GM18868 (cell line): ENCODE measurements at regions not wholly inside any gene's neighbourhood (a gene's known extent, or its start where the extent isn't known, plus 50 kb on each side); places are given as distances from the start of the nearest gene placed in this dataset.
"Not testable (repeated sequence)": the region's sequence is repeated elsewhere in the genome, so short reads cannot be mapped to it uniquely, and the experiment has no call there.

Source experiments
- ATAC-seq: cut with Tn5 transposase; IDR thresholded peaks from one replicate; pipeline ENCODE4 v1.9.1; 2021; ENCODE audit warnings: mild to moderate bottlenecking, moderate library complexity; ENCODE audit not compliant: unreplicated experiment

DNA sequence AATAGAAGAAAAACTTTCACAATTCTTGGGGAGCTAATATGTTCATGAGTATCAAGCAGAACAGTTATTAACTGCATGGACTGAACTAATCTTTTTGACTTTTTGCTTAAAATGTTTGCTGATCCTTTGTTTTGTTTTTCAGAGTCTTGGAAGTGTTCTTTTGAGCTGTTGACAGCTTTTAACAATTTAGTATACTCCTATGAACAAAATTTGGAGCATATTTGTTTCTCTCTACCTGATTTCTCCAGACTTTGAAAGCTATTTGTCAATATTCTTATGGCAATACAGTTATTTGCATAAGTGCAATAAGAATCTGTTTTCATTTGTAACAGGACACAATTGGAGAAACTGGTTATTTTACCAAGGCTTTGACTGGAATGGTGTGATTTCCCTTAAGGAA, 192.0 kb upstream of the ETV3 start:
- ATAC-seq = not testable (repeated sequence)

DNA sequence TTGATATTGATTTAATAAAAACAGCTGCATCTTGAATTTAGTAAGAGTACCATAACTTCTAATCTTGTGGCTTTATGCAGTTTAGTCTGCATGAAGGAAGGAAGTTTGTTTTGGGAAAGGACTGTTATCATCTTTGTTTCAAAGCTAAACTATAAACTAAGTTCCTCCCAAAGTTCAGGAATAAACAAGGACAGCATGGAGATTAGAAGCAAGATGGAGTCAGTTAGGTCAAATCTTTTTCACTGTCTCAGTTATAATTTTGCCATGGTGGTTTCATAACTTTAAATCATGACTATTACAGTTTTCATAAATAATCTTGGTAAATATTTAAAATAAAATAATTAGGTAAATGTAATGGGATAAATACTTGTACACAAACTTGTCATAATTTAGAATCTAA, 189.9 kb upstream of the ETV3 start:
- ATAC-seq = not testable (repeated sequence)

DNA sequence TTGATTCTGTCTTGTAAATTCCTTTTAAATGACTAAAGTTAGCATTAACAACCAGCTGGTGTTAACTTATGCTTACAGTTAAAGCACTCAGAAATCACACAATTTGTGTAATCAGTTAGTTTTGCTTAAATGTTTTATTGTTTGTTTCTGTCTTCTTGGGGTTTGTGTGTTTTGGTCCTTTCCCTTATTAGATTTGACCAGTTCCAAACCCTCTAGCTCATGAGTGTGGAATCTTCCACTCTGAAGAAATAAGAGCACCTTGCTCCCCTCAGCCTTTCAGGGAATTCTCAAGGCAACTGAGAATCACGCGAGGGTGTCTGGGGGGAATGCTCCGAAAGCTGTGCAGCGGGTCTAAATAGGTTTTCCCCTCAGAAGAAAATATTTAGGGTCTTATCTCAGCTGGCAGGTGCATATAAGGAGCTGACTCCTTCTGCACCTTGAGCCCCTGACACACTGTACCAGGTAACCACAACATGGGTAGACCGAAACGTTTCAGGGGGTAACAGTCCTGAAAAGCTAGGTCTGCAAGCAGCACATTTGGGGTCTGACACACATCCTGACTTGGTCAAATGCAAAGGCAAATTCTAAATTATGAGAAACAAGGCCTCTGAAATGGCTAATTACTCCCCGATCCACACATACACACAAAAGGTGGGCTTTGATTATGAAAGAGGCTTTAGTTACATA, 188.1 kb upstream of the ETV3 start:
- no peak for ATAC-seq

DNA sequence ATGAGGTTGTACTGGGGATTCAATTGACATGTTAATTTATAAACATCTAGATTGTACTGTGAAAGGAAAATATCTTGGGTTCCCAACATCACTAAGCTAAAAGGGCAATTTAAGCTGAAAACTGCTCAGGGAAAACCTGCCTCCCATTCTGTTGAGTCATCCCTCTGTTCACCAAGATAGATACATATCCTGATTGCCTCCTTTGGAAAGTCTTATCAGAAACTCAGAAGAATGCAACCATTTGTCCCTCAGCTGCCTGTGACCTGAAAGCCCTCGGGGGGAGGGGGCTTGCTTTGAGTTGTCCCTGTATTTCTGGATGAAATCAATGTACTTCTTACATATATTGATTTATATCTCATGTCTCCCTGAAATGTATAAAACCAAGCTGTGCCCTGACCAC, 187.0 kb upstream of the ETV3 start:
- ATAC-seq = no peak

DNA sequence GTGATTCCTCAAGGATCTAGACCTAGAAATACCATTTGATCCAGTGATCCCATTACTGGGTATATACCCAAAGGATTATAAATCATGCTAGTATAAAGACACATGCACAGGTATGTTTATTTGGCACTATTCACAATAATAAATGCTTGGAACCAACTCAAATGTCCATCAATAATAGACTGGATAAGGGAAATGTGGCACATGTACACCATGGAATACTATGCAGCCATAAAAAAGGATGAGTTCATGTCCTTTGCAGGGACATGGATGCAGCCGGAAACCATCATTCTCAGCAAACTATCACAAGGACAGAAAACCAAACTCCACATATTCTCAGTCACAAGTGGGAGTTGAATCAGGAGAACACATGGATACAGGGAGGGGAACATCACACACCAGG, 183.8 kb upstream of the ETV3 start:
- ATAC-seq = not testable (repeated sequence)

DNA sequence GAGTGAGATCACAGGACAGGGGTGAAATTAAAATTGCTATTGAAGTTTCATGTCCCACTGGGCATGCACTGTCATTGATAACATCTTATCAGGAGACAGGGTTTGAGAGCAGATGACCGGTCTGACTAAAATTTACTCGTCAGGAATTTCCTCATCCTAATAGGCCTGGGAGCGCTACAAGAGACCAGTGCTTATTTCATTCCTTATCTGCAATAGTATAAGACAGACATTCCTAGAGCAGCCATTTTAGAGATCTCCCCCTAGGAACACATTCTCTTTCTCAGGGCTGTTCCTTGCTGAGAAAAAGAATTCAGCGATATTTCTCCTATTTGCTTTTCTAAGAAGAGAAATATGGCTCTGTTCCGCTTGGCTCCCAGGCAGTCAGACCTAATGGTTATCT, 181.4 kb upstream of the ETV3 start:
- ATAC-seq = no peak

DNA sequence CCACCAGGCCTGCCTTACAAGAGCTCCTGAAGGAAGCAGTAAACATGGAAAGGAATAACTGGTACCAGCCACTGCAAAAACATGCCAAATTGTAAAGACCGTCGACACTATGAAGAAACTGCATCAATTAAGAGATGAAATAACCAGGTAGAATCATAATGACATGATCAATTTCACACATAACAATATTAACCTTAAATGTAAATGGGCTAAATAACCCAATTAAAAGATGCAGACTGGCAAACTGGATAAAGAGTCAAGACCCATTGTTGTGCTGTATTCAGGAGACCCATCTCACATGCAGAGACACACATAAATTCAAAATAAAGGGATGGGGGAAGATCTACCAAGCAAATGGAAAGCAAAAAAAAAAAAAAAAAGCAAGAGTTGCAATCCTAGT, 179.0 kb upstream of the ETV3 start:
- ATAC-seq = not testable (repeated sequence)

DNA sequence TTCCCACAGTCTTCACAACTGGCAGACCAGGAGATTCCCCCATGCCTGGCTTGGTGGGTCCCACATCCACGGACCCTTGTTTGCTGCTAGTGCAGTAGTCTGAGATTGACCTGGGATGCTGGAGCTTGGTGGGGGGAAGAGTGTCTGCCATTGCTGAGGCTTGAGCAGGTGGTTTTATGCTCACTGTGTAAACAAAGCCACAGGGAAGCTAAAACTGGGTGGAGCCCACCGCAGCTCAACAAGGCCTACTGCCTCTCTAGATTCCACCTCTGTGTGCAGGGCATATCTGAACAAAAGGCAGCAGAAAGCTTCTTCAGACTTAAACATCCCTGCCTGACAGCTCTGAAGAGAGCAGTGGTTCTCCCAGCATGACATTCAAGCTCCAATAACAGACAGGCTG, 177.3 kb upstream of the ETV3 start:
- no peak for ATAC-seq

DNA sequence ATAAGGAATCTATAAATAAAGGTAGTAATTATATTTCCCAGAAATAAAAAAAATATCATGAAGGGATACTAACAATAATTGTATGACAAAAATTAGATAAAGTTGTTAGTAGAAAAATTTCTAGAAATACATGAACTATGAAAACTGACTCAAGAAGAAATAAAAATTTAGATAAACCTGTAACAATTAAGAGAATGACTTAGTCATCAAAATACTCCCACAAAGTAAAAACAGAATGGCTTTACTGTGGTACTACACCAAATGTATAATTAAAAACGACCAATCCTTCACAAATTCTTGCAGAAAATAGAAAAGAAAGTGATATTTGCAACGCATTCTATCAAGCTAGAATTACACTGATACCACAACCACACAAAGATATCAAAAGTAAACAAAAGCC, 176.2 kb upstream of the ETV3 start:
- no peak for ATAC-seq

DNA sequence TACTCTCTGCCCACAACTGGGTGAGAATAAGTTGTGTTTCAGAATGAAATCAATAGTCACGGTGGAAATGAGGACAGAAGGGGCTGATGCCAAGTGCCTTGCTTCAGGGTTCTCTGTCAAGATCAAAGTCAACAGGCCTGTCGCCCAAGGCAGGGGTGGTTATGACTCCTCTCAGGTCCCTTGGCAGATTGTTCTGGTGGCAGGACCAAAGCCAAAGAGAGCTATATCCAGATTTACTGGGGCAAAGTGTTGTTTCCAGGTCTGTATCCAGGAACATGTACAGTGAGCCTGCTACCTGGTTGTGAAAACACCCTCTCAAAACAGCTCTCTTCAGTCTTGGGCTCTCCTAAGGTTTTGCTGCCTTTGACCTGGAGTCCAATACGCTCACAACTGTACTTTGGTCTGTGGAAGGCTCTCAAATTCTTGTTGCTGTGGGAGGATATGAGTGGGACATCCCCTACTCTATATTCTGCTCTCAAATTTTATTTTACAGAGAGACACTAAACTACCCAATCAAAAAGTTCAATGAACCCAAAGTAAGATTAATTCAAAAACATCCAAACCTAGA, 175.1 kb upstream of the ETV3 start:
- no peak for ATAC-seq

DNA sequence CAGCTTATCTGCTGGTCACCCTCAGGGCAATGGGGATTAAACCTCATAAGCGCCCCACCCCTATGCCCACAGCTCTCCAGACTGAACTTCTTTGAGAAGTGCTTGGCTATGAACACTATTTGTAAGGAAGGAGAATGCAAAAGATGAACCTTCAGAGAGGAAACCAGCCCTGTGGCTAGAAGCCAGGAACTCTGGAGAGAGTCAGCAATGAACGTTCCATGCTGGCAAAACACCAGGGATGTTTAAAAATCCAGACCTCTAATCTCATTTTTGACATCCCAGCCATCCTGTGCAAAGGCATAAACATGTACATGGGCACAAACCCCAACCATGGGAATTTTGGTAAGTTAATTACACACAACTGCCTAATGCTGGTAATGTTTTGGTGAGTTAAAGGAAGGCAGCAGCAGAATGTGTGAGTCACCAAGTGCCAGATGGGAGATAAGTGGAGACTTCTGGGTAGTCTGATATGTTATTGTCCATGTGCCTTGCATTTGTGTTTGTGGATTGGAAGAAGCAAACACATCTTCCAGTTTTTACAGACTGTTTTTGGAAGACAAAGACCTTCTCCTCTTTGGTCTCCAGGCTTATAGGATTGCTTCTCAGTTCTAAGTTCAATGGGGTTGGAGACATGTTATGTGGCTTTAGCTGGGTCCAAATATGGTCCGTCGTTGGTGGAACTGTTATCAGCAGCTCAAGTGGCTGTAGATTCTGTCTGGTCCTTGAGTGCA, 174.1 kb upstream of the ETV3 start:
- no peak for ATAC-seq

DNA sequence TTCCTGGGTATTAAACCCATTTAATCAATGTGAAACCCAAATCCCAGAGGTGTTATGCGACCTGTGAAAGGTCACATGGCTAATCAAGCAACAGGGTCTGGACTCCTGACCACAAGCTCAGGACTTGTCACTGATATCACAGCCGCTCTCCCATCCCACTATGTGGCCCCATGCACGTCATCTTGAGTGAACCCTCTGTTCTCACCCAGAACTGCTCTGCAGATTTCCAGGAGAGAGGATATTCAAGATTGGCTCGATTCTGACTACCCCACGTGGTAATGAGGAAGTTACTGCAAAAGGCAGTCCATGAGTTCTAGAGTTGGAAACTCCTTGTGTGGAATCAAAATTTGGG, 173.5 kb upstream of the ETV3 start:
- ATAC-seq = no peak

DNA sequence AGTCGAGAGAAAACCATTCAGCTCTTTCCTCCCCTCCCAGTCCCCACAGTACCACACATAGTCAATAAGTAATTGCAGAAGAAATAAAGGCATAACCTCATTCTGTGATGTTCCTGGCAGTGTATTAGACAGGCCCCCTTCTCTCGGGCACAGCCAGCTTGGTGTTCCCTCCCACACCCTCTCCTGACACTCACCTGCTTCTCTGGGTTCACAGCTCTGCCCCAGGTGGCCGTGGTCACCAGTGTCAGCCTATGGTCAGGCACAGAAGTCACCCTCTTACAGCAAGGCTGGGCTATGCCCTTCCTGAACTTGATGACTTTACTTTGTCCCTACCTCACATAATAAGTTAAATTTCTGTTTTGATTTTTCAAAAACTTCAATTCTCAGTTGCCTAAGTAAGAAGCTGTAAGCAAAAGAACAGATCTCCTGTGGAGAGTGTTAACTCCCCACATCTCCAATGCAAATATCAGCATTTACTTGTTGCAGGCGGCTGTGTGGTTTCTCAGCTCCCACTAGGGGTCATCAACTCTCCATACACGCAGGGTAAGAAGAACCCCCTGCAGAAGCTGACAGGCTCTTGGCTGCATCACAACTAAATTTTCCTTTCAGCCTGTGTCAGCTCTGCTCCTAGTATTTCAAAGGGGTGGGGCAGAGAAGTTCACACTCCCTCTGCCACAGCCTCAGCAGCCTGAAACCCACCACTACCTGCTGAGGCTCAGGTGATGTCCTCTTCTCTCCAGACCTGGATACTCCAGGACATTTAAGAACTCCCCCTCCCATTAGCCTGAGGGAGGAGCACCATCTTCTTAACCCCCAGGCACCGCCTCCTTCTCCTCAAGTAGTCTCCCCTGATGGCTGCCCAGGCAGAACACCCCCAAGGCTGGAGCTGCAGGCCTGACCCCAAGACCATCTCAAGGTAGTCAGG, 172.9 kb upstream of the ETV3 start:
- not testable (repeated sequence) for ATAC-seq

DNA sequence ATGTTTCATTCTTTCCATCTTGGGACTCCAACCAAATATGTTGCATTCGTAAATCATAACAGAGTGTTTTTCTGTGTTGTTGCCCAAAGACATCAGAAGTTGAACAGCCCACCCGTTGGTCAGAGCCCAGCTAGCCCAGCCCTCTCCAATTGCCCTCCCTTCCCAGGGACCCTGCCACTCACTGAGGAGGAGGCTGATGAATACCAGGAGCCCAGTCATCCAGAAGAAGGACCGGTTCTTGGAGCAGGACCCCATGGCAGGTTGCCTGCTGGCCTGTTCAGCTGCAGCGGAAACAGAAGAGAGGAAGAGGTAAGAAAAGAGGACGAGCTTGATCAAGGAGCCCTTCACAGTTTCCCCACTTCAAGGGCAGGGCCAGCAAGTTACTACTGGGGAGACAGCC, 172.2 kb upstream of the ETV3 start:
- ATAC-seq = no peak

DNA sequence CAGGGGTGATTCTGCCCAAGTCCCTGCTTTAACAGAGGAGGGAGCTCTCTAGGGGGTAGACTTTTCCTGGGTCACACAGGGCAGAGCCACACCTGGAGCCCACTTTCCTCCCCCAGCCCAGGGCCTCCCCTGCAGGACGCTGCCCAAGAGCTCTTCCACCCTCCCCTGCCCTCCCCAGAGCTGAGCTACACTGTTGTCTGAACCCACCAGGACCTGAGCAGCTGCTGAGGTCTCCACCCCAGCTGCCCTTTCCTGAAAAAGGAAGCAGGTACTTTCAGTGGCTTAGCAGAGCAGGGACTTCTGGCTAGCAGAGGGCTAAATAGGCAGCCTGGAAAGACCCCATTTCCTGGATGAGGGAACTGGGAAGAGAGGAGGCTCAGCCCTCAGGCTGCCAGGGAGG, 169.3 kb upstream of the ETV3 start:
- no peak for ATAC-seq

DNA sequence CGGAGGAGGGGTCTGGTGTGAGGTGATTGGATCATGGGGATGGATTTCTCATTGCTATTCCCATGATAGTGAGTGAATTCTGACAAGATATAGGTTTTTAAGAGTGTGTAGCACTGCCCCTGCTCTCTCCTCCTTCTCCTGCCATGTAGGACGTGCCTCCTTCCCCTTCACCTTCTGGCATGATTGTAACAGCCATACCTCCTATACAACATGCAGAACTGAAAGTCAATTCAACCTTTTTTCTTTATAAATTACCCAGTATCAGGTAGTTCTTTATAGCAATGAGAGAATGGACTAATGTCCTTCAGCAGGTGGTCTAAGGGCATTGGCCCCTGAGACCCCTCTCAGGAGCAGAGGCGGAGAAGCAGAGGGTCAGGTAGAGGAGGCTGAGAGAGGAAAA, 168.7 kb upstream of the ETV3 start:
- no peak for ATAC-seq

DNA sequence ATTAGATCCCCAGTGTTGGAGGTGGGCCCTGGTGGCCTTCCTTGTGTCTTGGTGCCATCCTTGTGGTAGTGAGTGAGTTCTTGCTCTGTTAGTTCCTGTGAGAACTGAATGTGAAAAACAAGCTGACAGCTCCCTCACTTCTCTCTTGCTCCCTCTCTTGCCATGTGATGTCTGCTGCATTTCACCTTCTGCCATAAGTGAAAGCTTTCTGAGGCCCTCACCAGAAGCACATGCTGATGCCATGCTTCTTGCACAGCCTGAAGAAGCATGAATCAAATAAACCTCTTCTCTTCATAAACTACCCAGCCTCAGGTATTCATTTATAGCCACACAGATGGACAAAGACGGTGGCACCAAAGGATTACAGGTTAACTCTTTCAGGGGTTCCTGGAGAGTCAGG, 166.1 kb upstream of the ETV3 start:
- no peak for ATAC-seq

DNA sequence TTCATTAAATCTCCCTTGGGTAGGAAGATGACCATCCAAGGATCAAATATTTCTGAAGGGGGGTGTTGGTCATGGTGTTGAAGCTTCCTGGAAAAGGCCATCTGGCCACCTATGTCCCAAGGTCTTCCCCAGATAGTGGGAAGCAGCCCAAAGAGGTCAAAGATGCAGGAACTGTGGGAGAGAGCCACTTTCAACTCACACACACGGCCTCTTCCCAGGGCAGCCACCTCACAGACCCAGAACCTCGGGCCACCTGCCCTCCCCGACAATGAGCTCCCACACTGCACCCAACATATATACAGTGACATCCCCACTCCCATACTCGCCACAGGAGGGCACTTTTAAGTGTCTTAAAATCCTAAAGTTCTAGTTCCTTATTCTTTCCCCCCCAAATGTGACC, 164.5 kb upstream of the ETV3 start:
- ATAC-seq = no peak

DNA sequence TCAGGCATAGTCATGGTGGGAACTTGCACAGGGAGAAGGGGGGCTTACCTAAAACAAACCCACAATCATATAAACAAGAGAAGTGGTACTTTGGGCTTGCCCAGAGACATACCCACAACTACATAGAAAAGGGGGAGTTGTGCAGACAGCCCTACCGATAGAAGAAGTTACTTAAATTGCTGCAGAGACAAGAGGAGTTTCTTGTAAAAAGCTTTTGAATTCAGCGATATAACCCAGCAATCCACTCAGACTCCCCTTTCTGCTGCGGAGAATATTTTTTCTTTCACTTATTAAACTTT, 164.0 kb upstream of the ETV3 start:
- ATAC-seq = no peak

DNA sequence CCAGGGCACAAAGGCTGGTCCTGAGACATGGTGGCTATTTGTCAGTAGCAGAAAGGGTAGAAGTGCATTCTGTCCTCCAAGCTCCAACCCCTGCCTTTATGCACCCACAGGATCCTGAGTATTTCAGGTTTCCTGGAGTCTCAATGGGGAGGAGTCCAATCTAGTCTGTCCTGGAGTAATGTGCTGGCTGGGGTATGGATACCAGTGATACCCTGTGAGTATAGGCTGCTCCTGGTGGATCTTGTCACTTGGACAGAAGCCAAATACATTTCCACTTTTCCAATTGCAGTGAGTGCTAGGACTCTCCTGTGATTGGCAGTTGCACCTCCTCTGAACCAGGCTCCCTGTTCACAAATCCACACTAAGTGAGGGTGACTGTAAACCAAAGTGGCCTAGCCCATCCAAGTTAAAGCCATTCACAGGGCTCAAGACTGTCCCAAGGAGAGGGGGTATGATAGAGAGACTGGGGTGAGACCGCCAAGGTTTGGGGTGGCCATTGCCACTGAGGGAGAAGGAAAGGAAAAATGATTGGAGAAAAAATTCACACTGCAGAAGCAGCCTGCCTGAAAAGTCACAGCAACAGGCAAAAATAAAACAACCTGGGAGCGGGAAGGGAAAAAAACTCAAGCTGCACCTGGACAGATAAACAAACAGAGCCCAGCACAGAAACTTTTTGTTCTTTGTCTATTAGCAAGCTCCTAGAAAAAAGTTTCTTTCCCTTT, 163.4 kb upstream of the ETV3 start:
- ATAC-seq = no peak
